ENCODE measurements at regions not wholly inside any gene's neighbourhood (a gene's known extent, or its start where the extent isn't known, plus 50 kb on each side); places are given as distances from the start of the nearest gene placed in this dataset.

DNA sequence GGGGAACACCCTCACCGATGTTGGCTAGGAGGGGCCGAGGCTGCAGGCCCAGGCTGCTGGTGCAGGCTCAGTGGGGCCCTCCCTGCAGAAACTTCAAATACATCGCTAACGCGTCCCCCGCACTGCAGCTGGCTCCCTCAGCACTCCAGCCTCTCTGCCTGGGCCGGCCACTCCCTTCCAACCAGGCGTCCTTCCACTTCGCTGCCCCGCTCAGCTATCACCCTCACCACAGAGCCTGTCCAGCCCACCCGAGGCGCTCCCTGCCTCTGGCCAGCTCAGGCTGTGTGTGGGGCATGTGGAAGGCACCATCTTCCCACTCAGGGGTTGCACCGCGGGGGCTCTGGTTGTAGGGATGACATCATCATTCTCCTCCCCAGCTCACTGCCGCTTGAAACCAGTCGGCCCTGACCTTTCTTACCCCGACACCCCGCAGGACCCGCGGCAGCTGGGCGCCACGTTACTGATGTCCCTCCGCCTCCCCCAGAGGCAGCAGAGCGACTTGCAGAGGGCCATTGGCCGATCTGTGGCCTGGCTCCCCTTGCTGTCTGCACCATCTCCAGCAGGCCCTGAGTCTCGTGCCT lies 199.9 kb upstream of the RTL1 start:
- no peak for DNase-seq (ENCODE audit: low read depth in 2 of 2)

DNA sequence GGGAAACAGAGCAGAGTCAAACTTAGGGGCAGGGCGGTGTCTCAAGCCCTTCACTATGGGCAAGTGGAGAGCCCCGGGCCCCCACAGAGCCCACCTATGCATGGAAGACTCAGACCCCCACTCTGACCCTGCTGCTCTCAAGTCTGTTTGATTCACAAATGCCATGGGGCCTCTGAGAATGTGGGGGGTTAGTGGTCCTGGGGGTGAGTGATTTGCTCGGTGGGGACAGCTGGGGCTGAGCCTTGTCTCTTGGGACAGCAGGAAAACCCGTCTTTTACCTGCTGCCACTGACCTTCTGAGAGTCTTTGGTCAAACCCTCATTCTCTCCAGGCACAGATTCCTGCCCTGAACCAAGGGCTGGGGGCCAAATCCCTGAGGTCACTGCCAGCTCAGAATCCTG lies 201.0 kb upstream of the RTL1 start:
- no peak for DNase-seq (ENCODE audit: low read depth in 2 of 2)

DNA sequence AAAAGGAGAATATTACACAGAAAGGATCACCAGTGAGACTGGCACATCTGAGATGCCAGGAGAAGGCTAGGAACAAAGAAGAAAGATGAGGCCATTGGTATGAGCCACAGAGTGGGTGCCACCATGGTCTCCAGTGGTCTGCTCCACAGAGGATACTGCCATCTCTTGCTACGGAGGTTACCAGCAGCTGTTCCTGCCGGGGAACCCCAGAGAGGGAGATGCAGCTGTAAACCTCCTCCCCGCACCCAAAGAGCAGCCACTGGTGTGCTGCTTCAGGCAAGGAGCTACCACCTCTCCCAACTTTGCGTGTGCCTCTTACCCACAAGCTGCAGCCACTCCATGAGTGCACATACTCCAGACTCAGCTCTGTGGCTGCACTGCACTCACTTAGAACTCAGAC lies 201.5 kb upstream of the RTL1 start:
- no peak for DNase-seq (ENCODE audit: low read depth in 2 of 2)

DNA sequence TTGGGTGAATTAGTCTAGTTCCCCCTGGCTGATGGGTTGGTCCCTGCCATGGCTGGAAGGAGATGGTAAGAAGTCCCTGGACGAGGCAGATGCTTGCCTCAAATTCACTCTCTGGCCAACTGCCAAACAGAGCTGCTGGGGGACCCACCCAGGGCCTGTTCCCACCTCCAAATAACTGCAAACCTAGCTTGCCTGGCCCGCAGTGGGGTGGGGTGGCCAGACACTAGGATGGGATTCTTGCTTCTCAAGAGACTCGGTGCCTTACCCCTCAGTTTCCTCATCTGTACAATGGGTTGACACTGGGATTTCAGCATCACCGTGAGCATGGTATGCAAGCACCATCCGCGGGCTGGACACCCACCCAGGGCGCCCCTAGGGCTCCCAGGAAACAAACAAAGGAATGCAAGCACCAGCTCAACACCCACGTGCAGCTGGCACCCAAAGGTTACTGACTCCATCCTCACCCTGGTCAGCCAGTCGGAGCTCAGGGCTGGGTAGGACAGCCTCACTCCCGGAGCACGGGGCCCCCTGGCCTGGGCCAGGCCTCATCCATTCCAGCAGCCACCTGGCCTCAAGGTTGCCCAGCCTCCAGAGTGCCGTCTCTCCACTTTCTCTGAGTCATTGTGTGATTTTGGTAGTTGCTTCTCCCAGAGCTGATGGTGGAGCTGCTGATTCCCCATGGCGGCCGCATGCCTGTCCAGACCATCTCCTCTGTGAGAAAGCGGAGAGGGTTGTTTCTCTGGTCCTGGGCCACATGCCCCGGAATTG lies 205.2 kb upstream of the RTL1 start:
- DNase-seq (ENCODE audit: low read depth in 2 of 2), result no peak

DNA sequence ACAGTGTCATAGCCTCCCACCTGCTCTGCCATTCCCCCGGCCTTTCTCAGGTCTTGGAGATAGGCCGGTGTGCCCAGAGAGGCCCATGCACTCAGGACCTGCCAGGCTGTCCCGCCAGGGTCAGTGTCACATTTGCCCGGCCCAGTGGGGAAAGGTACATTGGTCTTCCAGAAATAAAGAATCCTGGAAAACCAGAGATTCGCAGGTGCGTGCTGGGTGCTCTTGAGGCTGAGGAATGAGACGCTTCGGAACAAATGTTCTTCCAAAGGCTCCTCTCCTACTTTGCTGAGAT lies 205.8 kb upstream of the RTL1 start:
- no peak for DNase-seq (ENCODE audit: low read depth in 2 of 2)

DNA sequence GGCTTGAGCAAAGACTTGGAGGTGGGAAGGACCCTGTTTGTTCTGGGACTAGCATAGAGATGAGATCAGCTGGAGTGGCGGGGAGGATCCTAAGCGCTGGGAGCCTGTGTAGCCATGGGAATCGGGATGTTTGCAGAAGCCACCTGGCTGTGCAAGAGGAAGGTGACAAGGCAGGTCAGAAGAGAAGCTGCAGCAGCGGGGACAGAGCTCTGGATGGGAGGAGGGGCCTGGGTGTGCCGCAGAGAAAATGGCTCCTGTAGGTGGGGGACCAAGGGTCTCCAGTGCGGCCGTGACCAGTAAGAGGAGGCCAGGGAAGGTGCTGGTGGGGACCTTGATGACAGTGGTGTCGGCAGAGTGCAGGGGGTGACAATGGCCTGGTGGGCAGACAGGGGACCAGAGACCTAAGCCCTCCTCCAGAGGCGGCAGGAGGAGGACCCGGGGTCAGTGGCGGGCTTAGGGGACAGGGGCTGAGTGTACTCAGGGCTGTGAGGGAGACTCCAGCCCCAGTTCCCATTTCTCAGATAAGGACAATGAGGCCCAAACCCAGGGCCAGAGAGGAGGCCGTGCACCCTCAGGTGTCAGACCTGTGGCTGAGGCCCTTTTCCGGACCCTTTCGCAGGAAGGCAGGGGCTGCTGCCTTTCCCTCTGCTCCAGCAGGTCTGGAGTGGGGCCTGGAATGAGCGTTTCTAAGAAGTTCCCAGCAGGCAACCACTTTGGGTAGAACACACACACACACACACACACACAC lies 206.6 kb upstream of the RTL1 start:
- no peak for DNase-seq (ENCODE audit: low read depth in 2 of 2)

DNA sequence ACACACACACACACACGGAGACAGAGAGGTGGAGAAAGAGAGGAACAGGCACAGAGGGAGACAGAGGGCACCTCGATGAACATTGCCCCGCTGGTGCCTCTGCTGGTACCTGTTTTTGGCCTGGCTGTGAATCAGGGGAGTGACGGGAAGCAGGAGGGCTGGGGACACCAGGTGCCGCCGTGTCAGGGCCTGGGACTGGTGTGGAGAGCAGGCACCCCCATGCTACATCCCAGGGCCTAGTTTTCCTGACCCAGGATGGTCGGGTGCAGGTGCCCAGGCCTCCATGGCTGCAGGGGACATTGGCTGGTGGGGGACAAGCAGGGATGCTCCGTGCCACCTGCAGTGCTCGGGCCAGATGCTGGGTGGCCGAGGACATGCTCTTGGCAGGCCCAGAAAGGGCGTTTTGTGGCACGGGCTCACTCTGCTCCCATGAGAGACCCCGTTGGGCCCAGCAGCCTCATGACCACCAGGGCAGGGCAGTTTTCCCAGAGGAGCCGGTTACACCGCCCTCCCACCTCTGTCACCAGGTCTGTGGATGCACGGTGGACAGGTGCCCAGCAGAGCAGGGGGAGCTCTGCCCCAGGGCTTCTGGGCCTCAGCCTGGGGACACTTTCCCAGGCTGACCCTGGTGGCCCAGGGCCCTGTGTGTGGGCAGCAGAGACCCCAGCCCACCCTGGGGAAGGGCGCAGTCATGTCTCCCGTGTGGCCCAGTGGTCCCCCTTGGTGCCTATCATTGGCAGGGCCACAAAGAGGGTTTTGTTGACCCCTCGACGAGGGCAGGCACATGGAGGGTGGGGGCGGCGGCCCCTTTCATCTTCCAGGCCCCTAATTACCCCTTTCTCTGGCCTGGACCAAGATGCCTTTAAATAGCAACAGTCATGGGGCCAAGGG lies 207.5 kb upstream of the RTL1 start:
- no peak for DNase-seq (ENCODE audit: low read depth in 2 of 2)

DNA sequence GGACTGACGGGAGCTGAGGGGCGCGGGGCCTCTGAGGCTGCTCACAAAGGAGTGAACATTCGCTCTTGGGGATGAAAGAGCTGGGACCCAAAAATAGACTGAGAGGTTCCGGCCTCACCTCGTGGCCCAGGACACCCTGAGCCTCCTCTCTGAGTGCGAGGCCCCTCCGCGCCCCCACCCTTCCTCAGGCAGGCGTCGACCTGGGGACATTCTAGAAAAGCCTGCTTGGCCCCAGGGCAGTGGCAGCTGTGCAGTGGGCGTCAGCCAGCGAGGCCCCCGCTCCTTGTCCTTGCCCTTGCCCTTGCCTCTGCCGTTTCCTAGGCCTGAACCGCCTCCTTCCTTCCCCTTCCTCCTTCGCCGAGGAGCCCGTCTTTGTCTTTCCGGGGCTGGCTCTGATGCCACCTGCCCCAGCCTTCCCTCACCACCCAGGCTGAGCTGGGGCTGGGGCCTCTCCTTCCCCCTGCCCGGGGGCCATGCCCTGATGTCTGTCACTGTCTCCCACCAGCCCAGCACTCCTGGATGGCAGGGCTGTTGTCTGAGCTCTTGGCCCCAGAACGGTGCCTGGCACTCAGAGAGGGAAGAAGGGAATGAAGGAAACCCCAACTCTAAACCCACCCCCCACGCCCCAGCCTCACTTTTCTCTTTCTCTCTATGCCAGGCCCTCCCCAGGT lies 208.2 kb upstream of the RTL1 start:
- DNase-seq (ENCODE audit: low read depth in 2 of 2), result no peak

DNA sequence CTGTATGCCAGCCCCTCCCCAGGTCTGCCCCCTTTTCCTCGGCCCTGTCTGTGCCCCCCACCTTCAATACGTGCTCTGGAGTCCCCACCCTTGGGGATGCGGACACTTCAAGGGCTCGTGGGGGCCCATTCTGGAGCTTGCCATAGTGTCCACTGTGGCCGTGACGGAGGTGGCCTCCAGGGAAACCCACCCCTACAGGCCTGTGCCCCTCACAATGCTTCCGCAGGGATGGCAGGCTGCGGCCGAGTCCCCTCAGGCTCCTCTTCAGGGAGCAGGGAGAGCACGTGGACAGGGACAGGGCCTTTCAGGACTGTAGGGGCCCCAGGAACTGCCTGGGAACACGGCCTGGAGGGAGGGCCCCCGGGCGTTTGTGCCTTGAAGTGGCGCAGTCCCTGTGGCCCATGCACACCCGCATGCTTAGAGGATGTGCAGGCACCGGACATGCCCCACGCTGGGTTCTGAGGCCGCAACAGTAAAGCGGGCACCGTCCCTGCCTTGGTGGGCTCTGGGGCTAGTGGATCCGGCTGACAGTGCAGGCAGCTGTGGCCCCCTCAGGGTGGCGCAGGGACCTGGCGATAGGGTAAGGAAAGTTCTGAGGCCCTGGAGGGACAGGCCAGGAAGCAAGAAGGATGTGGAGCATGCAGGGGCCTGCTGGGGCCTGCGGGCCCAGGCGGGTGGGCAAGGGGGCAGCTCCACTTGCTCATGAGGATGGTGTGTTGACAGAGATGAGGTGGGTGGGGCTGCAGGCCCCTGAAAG lies 209.0 kb upstream of the RTL1 start:
- no peak for DNase-seq (ENCODE audit: low read depth in 2 of 2)

DNA sequence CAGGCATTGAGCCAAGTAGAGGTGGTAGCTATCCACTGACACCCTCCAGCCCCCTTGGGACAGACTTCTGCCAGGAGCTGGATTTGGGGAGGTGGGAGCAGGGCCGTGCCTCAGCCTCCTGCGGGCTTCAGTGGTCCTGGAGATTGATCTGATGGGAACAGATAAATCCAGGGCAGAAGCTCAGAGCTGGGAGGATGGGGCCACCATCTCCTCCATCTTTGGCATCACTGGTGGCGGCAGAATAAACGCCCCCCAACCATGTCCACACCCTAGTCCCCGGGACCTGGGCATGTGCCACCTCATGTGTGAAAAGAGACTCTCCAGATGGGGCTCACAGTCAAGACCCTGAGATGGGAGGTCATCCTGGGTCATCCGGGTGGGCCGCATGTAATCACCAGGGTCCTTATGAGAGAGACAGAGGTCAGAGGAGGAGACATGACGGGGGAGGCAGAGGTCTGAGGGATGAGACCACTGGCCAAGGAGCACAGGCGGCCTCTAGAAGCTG lies 209.6 kb upstream of the RTL1 start:
- no peak for DNase-seq (ENCODE audit: low read depth in 2 of 2)

DNA sequence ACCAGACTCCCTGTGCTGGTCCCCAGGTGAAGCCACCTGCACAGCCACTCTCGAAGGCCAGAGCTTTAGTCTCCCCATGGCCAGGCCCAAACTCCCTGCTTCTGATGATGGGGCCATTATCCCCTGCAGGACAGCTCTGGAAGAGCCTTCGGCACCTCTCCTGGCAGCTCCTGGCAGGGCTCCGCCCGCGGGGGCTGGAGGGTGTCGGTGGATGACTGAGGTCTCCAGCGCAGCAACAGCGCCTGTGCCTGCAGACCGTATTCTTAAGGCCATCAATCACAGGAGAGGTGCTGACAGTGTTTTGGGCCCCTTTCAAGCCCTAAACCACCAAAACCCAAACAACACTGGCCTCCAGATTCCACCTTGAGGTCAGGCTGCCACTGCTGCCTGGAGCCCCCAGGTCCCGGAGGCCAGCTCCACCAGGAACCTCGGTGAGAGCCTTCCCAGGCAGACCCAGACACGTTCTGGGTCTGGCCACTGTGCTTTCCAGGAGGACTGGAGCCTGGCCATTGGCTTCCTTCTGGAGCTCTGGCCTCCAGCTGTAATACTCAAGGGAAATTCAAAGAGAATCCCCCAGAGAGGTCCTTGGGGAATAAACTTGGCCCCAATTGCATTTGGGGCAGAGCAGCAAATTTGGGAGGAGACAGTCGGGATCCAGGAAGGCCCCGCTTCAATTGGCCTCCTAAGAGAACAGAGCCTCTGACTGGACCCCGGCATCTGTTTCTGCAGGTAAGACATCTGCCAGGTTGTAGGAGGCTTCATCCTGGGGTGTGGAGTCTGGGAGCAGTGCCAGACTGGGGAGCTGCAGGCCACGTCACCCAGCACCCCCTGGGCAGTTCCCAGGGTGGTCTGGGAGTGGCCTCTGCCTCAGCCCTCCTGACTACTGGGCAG lies 210.6 kb upstream of the RTL1 start:
- DNase-seq (ENCODE audit: low read depth in 2 of 2), result no peak

DNA sequence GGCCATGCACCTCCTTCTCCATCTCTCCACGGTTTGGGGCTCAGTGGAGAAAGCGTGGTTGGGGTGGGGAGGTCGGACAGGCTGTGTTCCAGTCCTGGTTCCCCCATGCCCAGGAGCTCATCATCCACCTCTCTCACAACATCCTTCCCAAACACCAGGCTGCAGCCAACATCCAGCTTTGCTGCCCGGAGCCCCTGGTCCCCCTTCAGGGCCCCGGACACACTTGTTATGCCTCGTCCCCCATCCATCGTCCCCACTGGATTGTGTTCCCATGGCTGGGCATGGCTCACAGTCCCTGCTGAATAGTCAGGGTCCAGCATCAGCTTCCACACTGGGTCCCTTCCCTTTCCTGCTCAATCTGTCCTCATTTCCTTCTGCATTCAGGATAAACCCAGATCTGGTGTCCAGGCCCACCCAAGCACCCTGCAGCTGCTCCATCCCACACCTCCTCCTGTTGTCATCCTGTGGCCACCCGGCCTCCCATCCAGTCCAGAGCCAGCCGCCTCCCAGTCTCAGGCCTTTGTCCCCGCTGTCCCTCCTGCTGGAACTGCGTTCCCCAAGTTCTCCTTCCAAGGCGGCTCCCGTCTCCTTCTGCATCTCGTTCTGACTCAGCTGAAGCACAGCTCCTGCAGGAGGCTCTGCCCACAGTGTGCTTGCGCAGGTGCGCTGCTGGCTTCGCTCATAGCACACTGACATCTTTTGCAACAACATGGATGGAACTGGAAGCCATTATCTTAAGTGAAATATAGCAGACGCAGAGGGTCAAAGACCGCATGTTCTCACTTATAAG lies 211.4 kb upstream of the RTL1 start:
- DNase-seq (ENCODE audit: low read depth in 2 of 2), result no peak

DNA sequence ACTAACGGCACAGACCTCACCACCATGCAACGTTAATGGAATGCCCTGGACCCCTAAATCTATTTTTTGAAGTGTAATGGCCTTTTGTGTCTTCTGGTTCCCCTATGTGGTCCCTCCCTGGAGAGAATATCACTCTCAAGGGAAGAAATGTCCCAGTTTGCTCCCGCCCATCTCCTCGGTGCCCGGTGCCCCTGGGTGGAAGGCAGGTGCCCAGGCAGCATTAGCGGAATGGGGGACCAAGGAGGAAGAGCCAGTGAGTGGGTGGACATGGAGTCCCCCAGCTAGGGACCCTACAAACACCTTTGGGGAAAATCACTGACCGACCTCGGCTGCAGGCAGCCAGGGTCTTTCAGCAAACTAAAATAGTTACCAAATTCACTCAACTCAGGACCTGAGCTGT lies 212.1 kb upstream of the RTL1 start:
- DNase-seq (ENCODE audit: low read depth in 2 of 2), result no peak

DNA sequence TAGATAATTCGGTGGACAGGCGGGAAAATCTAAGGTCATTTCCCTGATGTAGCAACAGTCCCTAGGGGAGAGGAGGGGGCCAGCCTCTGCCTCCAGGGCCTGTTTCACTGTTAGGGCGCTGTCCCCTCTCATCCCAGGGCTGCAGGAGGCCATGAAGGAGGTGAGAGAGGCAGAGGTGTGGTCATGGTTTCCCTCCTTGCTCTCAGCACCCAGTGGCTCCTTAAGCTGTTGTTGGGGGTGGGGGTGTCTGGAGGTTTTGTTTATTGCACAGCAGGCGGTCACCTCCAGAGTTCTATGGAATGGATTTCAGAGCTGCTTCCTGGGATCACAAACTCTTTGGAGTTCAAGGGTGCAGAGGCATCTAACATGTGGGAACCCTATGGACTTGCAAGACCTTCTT lies 212.5 kb upstream of the RTL1 start:
- DNase-seq (ENCODE audit: low read depth in 2 of 2), result no peak

DNA sequence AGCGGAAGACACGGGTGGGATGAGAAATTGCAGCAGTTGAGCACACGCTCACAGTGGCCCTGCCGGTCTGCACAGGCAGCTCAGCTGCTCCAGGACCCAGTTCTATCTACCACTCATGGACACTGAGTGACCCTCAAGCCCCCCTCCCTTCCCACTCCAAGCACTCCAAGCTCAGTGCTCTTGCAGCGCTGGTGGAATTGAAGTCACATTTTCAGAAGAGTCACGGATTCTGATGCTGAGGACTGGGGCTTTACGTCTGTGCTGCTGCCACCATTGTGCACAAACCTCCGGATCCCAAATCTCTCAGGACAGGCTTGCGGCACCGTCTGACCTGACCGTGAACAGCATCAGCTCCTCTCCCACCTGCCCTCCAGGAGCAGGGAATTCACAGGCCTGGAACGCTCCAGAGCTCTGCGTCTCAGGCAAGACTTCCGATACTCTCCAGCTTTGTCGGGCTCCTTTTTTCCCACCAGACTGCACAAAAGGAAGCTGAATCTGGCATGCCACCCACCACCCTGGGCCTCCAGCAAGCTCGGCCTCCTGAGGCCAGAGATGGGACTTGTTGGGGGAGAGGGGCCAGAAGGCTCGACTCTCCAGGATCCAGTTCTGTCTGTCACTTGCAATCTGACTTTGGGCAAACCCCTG lies 213.1 kb upstream of the RTL1 start:
- DNase-seq (ENCODE audit: low read depth in 2 of 2), result no peak

DNA sequence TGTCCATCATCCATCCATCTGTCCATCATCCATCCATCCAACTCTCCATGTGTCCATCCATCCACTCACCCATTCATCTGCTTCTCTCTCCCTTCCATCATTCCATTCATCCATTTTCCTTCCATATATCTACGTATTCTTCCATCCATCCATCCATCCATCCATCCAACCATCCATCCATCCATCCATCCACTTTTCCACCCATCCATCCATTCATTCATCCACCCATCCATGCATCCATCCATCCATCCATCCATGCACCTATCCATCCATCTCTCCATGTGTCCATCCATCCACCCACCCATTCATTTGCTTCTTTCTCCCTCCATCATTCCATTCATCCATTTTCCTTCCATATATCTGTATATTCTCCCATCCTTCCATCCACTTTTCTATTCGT lies 214.0 kb upstream of the RTL1 start:
- no peak for DNase-seq (ENCODE audit: low read depth in 2 of 2)

DNA sequence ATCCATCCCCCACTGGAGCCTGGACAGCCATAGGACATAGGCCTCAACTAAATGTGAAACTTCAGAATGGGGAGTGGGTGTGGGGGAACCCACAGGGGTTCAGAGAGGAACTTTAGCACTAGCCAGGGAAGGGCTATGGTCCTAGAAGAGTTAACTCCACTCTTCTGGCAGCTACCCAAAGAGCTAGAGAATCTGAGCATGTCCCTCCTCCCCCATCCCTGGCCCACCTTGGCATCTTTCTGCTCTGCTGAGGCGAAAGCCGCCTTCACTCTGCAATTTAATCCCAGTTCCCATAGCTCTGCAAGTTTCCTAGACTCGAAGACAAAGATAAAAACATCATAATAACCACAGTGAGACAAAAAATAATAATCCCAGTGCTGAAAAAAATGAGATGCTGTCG lies 214.7 kb upstream of the RTL1 start:
- DNase-seq (ENCODE audit: low read depth in 2 of 2), result no peak

DNA sequence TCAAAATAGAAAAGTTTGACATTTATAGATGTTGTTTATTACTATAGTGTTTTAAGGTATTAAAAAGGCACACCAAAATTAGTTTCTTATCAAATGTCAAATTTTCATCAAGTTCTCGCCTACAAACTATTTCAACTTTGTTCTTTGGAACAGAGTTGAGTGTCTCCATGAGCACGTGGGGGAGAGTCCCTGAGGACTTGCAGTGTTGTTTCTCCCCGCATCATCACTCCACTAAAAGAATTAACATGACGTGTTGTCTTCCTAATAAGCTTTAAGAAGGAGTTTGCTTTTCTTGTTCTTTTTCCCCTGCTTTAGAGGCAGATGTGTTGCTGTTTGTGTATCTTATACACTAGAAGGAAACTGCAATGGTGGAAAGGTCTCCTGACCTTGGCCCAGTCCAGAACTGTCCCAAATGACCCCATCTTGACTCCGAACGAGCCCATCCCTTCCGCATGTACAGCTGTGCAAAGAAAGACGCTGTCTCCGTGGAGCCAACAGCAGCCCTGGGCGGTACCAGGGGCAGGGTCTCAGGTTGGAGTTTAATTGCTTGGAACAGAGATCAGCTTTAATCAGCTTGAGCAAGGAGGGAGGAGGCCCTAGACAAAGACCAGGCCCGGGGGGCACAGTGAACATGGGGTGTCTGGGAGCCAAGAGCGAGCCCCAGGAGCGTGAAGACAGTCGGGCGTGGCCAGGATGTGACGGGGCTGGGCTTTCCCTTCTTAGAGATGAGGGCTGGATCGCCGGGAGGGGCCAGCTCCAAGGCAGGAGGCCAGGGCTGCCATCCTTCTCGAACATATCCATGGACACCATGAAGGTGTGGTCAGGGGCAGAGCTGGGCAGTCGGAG lies 215.4 kb upstream of the RTL1 start:
- DNase-seq (ENCODE audit: low read depth in 2 of 2), result no peak

Data from stimulated activated CD8-positive, alpha-beta memory T cell treated with anti-CD3 and anti-CD28 coated beads, Interleukin-2, amount 100 ng/mL, for 1 hour (primary cell).